Gastroesophageal sphincter (tissue), 4 donors: ENCODE measurements at regions not wholly inside any gene's neighbourhood (a gene's known extent, or its start where the extent isn't known, plus 50 kb on each side); places are given as distances from the start of the nearest gene placed in this dataset.

Experiments used
- ATAC-seq: fragments of 150-250 bp; one replicate; pipeline ENCODE4 v1.9.1; 2016; ENCODE audit warnings: mild to moderate bottlenecking, moderate library complexity
- H3K27ac ChIP-seq, 4 donors: fragments of 200-600 bp; sonication (generic) in 3 of 4; 1 replicate in 3 of 4; 2 replicates in 1 of 4; pipeline ENCODE4 v1.5.1; 2016 to 2019
- H3K27me3 ChIP-seq: fragments of 200-600 bp; sonication (generic); one replicate; pipeline ENCODE4 v1.5.1; 2019
- H3K36me3 ChIP-seq, 2 donors: fragments of 200-600 bp; sonication (generic); one replicate each; pipeline ENCODE4 v1.5.1; 2019; ENCODE audit warnings: control low read depth in 1 of 2
- H3K4me1 ChIP-seq, 3 donors: fragments of 200-600 bp; sonication (generic); 1 replicate in 2 of 3; 2 replicates in 1 of 3; pipeline ENCODE4 v1.5.1; 2016 to 2019; ENCODE audit warnings: control low read depth in 2 of 3
- H3K4me3 ChIP-seq, 2 donors: fragments of 200-600 bp; sonication (generic); one replicate each; pipeline ENCODE4 v1.5.1; 2019; ENCODE audit warnings: mild to moderate bottlenecking in 1 of 2, moderate library complexity in 1 of 2
- H3K9me3 ChIP-seq, 3 donors: fragments of 200-600 bp; sonication (generic); one replicate each; pipeline ENCODE4 v1.5.1; 2017 to 2019; ENCODE audit warnings: control low read depth in 2 of 3
- CTCF ChIP-seq, 4 experiments: fragments of 200-600 bp in 2 of 4; fragments of 450-650 bp in 2 of 4; sonication (generic) in 1 of 4; IDR thresholded peaks; one replicate each; pipeline ENCODE4 v1.5.1; 2017 to 2019; ENCODE audit warnings: antibody characterized with exemption in 4 of 4, mild to moderate bottlenecking in 2 of 4, moderate library complexity in 2 of 4
- EP300 ChIP-seq: sonication (generic); formaldehyde crosslinking; IDR thresholded peaks from one replicate; pipeline ENCODE4 v1.6.1; 2017; ENCODE audit warnings: antibody characterized with exemption, mild to moderate bottlenecking
- POLR2A ChIP-seq, 2 donors: fragments of 450-650 bp; IDR thresholded peaks; one replicate each; pipeline ENCODE4 v1.6.1; 2017; ENCODE audit warnings: antibody characterized with exemption in 2 of 2, mild to moderate bottlenecking in 2 of 2, moderate library complexity in 1 of 2
- POLR2AphosphoS5 ChIP-seq: sonication (generic); formaldehyde crosslinking; IDR thresholded peaks from one replicate; pipeline ENCODE4 v1.6.1; 2017; ENCODE audit warnings: antibody characterized with exemption
- WGBS, 2 donors: methylation state at CpG; one replicate each; pipeline ENCODE4 v1.1.5; 2018; ENCODE audit warnings: low coverage in 1 of 2; 5-methylcytosine and 5-hydroxymethylcytosine counted together

- Histone ChIP-seq H3K4me1 (no peaks in the 10 kb centered on the region), H3K27ac (no peak overlapping the region), H3K27me3 (no peaks in the 10 kb centered on the region), H3K9me3 (no peaks in the 10 kb centered on the region), H3K4me3 (no peak overlapping the region), H3K36me3 (no peaks in the 10 kb centered on the region)
- TF ChIP-seq POLR2AphosphoS5 (no peak), CTCF (IDR thresholded peaks at IDR 0.05) (no peak), EP300 (no peak), POLR2A (IDR thresholded peaks at IDR 0.05) (no peak)
- ATAC-seq = no peak
Measured at GRCh38 chr2:211144078-211144477, 587.7 kb downstream of the CPS1 start.

- WGBS, 2 donors = 74 to 82% methylated on average over 3 to 4 of the region's 4 CpGs
- Histone ChIP-seq H3K4me1 (no peaks in the 10 kb centered on the region), H3K27me3 (no peaks in the 10 kb centered on the region), H3K36me3 (no peaks in the 10 kb centered on the region), H3K27ac (no peak overlapping the region), H3K9me3 (no peaks in the 10 kb centered on the region), H3K4me3 (no peak overlapping the region)
- no peak for TF ChIP-seq POLR2A (IDR thresholded peaks at IDR 0.05)
- no peak for TF ChIP-seq EP300
- TF ChIP-seq CTCF (IDR thresholded peaks at IDR 0.05) = no peak
- no peak for TF ChIP-seq POLR2AphosphoS5
- ATAC-seq = no peak
Measured at GRCh38 chr2:211144974-211145665, 588.7 kb downstream of the CPS1 start.

GRCh38 chr2:211149731-211150130 is 593.3 kb downstream of the CPS1 start:
- ATAC-seq = no peak
- Histone ChIP-seq H3K4me3 (no peak overlapping the region), H3K36me3 (no peaks in the 10 kb centered on the region), H3K27ac (no peak overlapping the region), H3K4me1 (no peaks in the 10 kb centered on the region), H3K9me3 (no peaks in the 10 kb centered on the region), H3K27me3 (no peaks in the 10 kb centered on the region)
- TF ChIP-seq CTCF (IDR thresholded peaks at IDR 0.05) (no peak), POLR2A (IDR thresholded peaks at IDR 0.05) (no peak), POLR2AphosphoS5 (no peak), EP300 (no peak)
- WGBS, 2 donors = 95% methylated on average over 3 of the region's 3 CpGs

GRCh38 chr2:211157211-211157610 is 600.8 kb downstream of the CPS1 start:
- no peak for ATAC-seq
- H3K4me1 ChIP-seq = no peaks in the 10 kb centered on the region
- H3K36me3 ChIP-seq = no peaks in the 10 kb centered on the region
- H3K9me3 ChIP-seq = no peaks in the 10 kb centered on the region
- H3K27me3 ChIP-seq = no peaks in the 10 kb centered on the region
- H3K27ac ChIP-seq = no peak overlapping the region
- H3K4me3 ChIP-seq = no peak overlapping the region
- TF ChIP-seq EP300 = no peak
- TF ChIP-seq POLR2AphosphoS5 = no peak
- TF ChIP-seq POLR2A (IDR thresholded peaks at IDR 0.05) = no peak
- TF ChIP-seq CTCF (IDR thresholded peaks at IDR 0.05) = no peak

GRCh38 chr2:211157856-211158463 is 601.6 kb downstream of the CPS1 start:
- no peak for ATAC-seq

More at GRCh38 chr2:211157856-211158463, 601.6 kb downstream of the CPS1 start:
- no peak overlapping the region for H3K27ac ChIP-seq
- no peak for TF ChIP-seq EP300
- TF ChIP-seq POLR2AphosphoS5 = no peak
- peak; percentile 30 to 66 (median 44) for TF ChIP-seq CTCF (IDR thresholded peaks at IDR 0.05)
- no peak for TF ChIP-seq POLR2A (IDR thresholded peaks at IDR 0.05)
- H3K9me3 ChIP-seq = no peaks in the 10 kb centered on the region
- WGBS, 2 donors = 28 to 37% methylated on average over 5 of the region's 5 CpGs
- no peaks in the 10 kb centered on the region for H3K27me3 ChIP-seq
- no peak overlapping the region for H3K4me3 ChIP-seq
- no peaks in the 10 kb centered on the region for H3K4me1 ChIP-seq
- H3K36me3 ChIP-seq = no peaks in the 10 kb centered on the region
